Left lung (tissue), 4 donors: ENCODE measurements at regions not wholly inside any gene's neighbourhood (a gene's known extent, or its start where the extent isn't known, plus 50 kb on each side); places are given as distances from the start of the nearest gene placed in this dataset.

Experiments used
- ATAC-seq: fragments of 200-7000 bp; cut with Tn5 transposase; one replicate; pipeline ENCODE4 v1.9.1; 2020; ENCODE audit warnings: moderate library complexity
- DNase-seq, 4 donors: peaks; one replicate each; pipeline ENCODE4 v3.0.0-alpha.2; 2013 to 2020
- H3K27ac ChIP-seq, 2 donors: fragments of 200-600 bp; sonication (generic) in 1 of 2; one replicate each; pipeline versions ENCODE4 v1.5.0 to v1.8.0; 2020 to 2021
- H3K27me3 ChIP-seq, 2 donors: fragments of 200-600 bp; sonication (generic) in 1 of 2; one replicate each; pipeline versions ENCODE4 v1.5.0 to v1.8.0; 2020 to 2021
- H3K36me3 ChIP-seq, 2 donors: fragments of 200-600 bp; sonication (generic) in 1 of 2; one replicate each; pipeline versions ENCODE4 v1.5.0 to v1.8.0; 2020 to 2021
- H3K4me1 ChIP-seq, 2 donors: fragments of 200-600 bp; one replicate each; pipeline ENCODE4 v1.8.0; 2021
- H3K4me3 ChIP-seq, 2 donors: fragments of 200-600 bp; sonication (generic) in 1 of 2; one replicate each; pipeline versions ENCODE4 v1.5.0 to v1.8.0; 2020 to 2021; ENCODE audit warnings: mild to moderate bottlenecking in 1 of 2
- H3K9me3 ChIP-seq, 2 donors: fragments of 200-600 bp; sonication (generic) in 1 of 2; one replicate each; pipeline versions ENCODE4 v1.5.0 to v1.8.0; 2020 to 2021
- intact Hi-C, 2 donors: fragments of 100-400 bp; cut with DNase I; formaldehyde crosslinking; loops; one replicate each; pipeline versions ENCODE4 v1.11.2 to v1.14.2; 2022
- TF ChIP-seq, protein P1 (sequence below), 2 donors: fragments of 200-600 bp; sonication (generic) in 1 of 2; IDR thresholded peaks; one replicate each; pipeline versions ENCODE4 v1.5.0 to v1.8.0; 2021; ENCODE audit warnings: antibody characterized with exemption in 2 of 2
- donor health status: DM: no; HTN: yes; CAD: no.
- donor health status: DM: no; HTN: no; CAD: no.

DNA sequence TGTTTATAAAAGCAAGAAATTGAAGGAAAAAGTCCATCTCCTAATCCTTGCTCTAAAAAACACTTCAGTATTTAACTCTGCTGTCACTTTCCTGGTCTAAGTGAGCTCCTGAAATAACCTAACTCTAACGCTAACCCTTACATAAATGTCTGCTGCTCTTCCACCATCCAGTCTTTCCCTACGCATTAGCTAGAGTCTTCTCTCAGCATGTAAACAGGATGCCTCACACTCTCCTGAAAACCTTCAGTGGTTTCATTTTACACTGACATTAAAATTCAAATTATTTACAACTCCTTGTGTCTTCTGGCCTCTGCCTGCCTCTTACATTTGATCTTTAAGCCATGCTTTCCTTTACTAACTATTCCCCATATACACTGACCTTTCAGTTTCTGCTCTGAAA lies 697.6 kb upstream of the CXADR start:
- H3K9me3 ChIP-seq: peaks cover 0 to 5% of the 10 kb centered on the region in 2 donors
- DNase-seq (no peak), ATAC-seq (no peak)
- intact Hi-C loops: no loop called here
- no peaks in the 10 kb centered on the region for H3K4me1 ChIP-seq
- H3K4me3 ChIP-seq: no peak overlapping the region
- TF ChIP-seq, protein P1, sequence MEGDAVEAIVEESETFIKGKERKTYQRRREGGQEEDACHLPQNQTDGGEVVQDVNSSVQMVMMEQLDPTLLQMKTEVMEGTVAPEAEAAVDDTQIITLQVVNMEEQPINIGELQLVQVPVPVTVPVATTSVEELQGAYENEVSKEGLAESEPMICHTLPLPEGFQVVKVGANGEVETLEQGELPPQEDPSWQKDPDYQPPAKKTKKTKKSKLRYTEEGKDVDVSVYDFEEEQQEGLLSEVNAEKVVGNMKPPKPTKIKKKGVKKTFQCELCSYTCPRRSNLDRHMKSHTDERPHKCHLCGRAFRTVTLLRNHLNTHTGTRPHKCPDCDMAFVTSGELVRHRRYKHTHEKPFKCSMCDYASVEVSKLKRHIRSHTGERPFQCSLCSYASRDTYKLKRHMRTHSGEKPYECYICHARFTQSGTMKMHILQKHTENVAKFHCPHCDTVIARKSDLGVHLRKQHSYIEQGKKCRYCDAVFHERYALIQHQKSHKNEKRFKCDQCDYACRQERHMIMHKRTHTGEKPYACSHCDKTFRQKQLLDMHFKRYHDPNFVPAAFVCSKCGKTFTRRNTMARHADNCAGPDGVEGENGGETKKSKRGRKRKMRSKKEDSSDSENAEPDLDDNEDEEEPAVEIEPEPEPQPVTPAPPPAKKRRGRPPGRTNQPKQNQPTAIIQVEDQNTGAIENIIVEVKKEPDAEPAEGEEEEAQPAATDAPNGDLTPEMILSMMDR (IDR thresholded peaks at IDR 0.05): no peak
- no peaks in the 10 kb centered on the region for H3K27me3 ChIP-seq
- H3K36me3 ChIP-seq: no peaks in the 10 kb centered on the region
- H3K27ac ChIP-seq: no peak overlapping the region

DNA sequence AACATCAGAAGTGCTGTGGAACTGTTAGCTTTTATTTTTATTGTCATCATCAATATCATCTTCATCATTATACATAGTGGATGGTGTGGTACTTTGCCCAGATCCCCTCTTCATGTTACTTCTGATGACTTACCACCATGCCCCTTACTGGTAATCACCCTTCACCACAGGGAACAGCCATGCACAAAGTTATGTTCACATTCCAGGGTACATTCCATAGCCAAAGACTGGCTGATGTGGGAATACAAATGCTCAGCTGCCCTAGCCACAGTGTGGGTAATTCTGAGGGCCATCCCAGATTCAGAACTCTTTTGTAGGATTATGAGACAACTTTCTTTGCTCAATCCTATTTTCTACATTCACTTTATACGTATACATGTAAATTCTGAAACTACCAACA lies 691.3 kb upstream of the CXADR start:
- Histone ChIP-seq H3K27ac (no peak overlapping the region), H3K9me3 (peaks cover 0 to 13% of the 10 kb centered on the region in 2 donors), H3K27me3 (no peaks in the 10 kb centered on the region), H3K4me3 (no peak overlapping the region), H3K36me3 (no peaks in the 10 kb centered on the region), H3K4me1 (no peaks in the 10 kb centered on the region)
- TF ChIP-seq, protein P1 (IDR thresholded peaks at IDR 0.05): no peak
- DNase-seq (no peak), ATAC-seq (no peak)
- intact Hi-C loops: no loop called here

DNA sequence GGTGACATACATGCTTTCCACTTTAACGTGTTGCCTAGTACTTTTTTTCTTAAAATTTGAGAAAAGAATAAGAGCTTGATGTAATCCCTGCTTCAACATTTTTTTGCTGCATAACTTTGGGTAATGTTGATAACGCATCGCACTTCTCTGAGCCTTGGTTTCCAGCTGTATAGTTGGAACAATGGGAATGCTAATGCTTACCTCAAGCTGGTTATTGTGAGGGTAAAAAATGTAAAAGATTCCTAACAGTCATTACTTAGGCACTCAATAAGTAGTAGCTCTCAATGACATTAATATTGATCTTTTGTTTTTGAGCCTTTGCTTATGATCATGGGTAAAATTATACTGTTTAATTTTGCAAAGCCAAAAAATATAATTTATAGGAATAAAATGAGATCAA lies 683.3 kb upstream of the CXADR start:
- Histone ChIP-seq H3K4me3 (no peak overlapping the region), H3K9me3 (peaks cover 0 to 4% of the 10 kb centered on the region in 2 donors), H3K36me3 (no peaks in the 10 kb centered on the region), H3K4me1 (no peaks in the 10 kb centered on the region), H3K27ac (no peak overlapping the region), H3K27me3 (no peaks in the 10 kb centered on the region)
- TF ChIP-seq, protein P1 (IDR thresholded peaks at IDR 0.05): no peak
- intact Hi-C loops: no loop called here
- DNase-seq (no peak), ATAC-seq (no peak)

DNA sequence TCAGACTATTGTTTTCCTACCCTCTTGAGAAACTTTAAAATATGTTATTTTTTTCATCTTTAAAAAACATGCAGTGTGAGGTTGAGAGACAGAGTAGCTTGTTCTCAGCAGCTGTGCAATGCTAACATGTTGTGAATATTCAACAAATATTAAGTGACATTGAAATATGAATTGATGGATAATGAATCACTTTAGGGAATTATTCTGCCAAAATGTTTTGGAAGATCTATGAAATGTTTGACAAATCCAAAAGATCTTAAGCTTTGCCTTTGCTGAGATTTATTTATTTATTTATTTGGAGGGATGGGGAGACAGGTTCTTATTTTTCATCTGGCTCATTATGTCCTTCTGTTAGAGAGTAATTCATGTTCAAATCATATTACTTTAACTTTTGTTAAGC lies 680.1 kb upstream of the CXADR start:
- Histone ChIP-seq H3K4me1 (no peaks in the 10 kb centered on the region), H3K36me3 (no peaks in the 10 kb centered on the region), H3K4me3 (no peak overlapping the region), H3K27ac (no peak overlapping the region), H3K27me3 (no peaks in the 10 kb centered on the region), H3K9me3 (no peaks in the 10 kb centered on the region)
- TF ChIP-seq, protein P1 (IDR thresholded peaks at IDR 0.05): no peak
- ATAC-seq: no peak
- intact Hi-C loops: no loop called here
- DNase-seq: no peak

DNA sequence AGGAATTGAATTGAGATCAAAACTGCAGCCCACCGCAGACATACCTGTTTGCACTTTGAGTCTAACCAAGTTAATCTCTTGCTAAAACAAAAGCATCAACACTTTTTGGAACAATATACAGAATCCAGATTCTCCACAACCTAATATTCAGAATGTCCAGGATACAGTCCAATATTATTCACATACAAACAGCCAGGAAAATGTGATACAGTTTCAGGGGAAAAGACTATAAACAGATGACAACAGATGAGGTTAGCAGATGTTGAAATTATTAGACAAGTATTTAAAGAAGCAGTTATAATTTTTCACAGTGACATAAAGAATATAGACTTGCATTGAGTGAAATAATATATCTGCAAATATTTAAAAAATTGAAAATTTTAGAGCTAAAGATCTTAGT lies 678.1 kb upstream of the CXADR start:
- TF ChIP-seq, protein P1 (IDR thresholded peaks at IDR 0.05): no peak
- Histone ChIP-seq H3K27ac (no peak overlapping the region), H3K36me3 (no peaks in the 10 kb centered on the region), H3K27me3 (no peaks in the 10 kb centered on the region), H3K4me1 (no peaks in the 10 kb centered on the region), H3K4me3 (no peak overlapping the region), H3K9me3 (no peaks in the 10 kb centered on the region)
- ATAC-seq (no peak), DNase-seq (no peak)
- intact Hi-C loops: no loop called here
